22Rv1 (cell line): ENCODE measurements at regions not wholly inside any gene's neighbourhood (a gene's known extent, or its start where the extent isn't known, plus 50 kb on each side); places are given as distances from the start of the nearest gene placed in this dataset.

Source experiments
- ZFX ChIP-seq: fragments of 450-650 bp; IDR thresholded peaks from 2 replicates; pipeline ENCODE4 v1.6.1; 2017; ENCODE audit warnings: antibody characterized with exemption, borderline replicate concordance
- TF ChIP-seq, protein P1 (sequence below): fragments of 450-650 bp; IDR thresholded peaks from 2 replicates; pipeline ENCODE4 v1.5.1; 2017; ENCODE audit warnings: mild to moderate bottlenecking

DNA sequence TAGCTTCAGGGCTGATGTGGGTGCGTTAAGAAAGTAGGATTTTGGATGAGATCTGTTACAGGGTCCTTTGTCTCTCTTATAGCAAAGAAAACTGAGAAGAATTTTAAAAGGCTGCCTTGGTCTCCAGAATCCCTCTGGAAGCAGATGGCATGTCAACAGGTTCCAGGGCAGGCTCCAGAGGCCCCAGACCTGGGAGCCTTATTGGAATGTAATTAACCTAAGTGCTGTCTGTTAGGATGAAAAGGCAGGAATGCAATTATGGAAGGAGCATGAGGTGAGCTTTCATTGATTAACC lies 97.2 kb upstream of the PKDCC start:
- TF ChIP-seq, protein P1, sequence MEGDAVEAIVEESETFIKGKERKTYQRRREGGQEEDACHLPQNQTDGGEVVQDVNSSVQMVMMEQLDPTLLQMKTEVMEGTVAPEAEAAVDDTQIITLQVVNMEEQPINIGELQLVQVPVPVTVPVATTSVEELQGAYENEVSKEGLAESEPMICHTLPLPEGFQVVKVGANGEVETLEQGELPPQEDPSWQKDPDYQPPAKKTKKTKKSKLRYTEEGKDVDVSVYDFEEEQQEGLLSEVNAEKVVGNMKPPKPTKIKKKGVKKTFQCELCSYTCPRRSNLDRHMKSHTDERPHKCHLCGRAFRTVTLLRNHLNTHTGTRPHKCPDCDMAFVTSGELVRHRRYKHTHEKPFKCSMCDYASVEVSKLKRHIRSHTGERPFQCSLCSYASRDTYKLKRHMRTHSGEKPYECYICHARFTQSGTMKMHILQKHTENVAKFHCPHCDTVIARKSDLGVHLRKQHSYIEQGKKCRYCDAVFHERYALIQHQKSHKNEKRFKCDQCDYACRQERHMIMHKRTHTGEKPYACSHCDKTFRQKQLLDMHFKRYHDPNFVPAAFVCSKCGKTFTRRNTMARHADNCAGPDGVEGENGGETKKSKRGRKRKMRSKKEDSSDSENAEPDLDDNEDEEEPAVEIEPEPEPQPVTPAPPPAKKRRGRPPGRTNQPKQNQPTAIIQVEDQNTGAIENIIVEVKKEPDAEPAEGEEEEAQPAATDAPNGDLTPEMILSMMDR = no peak
- no peak for TF ChIP-seq ZFX
